NCI-H146 treated with DMSO at 0.1 percent for 48 hours (cell line): ENCODE measurements at regions not wholly inside any gene's neighbourhood (a gene's known extent, or its start where the extent isn't known, plus 50 kb on each side); places are given as distances from the start of the nearest gene placed in this dataset.

Source experiments
- DNase-seq: peaks from one replicate; lab custom pipeline; 2025; ENCODE audit not compliant: unreplicated experiment; lab: John Stamatoyannopoulos, UW

DNA sequence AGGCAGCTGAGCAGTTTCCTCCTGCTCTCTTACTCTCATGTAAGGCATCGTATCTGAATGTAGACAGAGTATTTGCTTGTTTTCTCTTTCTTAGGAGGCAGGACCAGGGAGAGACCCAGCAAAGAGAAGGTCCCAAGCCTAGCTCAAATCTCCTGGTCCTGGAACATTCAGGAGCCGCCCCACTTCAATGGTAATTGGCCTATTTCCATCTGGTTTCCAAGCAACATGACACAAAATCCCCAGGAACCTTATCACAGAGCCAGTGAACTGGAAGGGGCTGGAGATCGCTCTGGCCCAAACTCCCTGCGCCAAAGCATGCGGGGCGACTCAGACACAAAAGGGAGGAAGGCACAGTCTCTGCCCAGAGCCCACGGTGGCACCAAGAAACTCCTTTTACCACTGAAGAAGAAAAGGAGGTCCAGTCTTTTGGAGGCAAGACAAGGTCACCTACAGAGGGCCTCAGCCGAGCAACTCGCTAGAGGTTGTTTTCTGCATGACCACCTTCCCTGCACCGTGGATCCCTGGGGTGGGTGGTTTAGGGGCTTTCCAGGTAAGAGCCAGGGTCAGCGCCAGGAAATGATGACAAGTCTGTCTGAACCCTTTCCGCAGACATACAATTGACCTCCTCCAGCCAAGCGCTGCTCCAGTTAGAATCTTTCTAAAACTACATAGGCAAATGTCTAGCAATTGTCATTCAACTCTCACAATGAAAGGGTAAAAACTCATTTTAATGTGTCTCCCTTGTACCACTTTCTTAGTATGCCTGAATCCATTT lies 394.7 kb downstream of the SOX9 start:
- no peak for DNase-seq

DNA sequence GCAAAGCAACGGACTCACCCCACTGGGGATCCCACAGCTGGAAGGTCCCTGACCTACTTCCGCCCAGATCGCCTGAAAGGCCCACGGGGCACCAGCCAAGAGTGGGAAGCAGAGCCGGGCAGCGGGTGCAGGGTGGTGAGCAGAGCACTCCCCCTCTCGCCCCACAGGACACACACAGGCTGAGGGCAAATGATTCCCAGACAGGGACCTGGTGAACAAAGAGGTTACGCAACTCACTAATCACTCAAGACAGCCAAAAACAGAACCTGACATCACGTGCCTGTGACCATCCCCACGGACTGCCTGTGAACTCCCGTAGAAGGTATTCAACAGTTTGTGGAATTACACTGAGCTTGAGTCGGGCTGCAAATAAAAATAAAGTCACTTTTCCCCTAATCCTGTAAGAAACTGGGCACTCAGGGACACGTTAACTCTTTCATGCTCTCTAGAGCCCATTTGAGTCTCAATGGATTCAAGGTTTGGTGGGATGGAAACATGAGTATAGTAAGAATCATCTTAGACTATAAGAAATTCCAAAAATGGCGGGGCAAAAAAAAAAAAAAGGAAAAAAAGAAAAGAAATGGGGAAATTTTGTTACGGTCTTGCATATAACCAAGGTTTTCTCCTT lies 396.1 kb downstream of the SOX9 start:
- DNase-seq = no peak

DNA sequence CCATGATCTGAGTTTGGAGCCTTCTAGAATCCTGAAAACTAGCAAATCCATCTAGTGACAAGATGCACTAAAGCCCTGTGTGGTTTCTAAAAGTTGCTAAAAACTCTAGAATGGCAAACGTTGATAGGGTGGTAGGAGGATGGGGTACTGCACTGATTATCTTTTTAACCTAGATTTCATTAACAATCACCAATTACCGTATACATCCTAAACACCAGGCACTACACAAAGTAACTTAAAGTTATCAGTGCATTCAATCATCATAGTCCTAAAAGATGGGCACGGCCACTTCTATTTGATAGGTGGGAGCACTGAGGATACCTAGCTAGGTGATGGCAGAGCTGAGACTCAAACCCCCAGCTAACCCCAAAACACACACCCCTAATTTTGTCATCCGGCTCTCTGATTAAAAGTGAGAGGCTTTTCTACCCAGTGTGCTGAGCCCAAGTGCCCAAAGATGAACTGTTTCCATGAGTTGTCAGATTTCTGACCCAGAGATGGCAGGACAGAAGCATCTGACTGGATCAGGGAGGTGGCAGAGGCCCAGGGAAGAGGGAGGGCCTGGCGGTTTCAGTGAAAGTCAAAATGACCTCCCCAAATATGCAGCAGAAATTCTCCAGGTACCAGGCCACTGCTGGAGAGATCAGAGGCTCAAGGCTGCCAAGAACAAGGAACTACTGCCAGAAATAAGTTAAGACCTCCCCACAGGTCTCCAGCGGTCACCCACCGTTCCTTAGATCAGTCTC lies 396.8 kb downstream of the SOX9 start:
- DNase-seq = no peak

DNA sequence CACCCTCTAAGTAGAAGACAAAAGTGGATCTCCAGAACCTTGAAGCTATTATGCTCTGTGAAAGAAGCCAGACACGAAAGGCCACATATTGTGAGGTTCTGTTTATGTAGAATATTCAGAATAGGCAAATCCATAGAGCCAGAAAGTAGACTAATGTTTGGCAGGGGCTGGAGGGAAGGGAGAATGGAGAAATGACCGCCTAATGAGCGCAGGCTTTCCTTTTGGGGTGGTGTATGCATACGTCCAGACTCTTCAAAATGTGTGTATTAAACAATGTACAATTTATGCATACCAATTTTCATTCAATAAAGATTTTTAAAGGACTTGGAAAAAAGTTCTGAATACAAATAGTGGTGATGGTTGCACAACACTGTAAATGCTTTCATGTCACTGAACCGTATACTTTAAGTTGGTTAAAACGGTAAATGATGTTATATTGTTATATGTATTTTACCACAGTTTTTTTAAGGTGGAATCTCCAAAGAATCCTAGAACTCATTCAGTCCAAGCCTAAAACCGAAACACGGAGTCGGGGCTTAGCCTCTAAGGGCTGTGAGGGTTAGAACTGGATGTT lies 397.4 kb downstream of the SOX9 start:
- no peak for DNase-seq

DNA sequence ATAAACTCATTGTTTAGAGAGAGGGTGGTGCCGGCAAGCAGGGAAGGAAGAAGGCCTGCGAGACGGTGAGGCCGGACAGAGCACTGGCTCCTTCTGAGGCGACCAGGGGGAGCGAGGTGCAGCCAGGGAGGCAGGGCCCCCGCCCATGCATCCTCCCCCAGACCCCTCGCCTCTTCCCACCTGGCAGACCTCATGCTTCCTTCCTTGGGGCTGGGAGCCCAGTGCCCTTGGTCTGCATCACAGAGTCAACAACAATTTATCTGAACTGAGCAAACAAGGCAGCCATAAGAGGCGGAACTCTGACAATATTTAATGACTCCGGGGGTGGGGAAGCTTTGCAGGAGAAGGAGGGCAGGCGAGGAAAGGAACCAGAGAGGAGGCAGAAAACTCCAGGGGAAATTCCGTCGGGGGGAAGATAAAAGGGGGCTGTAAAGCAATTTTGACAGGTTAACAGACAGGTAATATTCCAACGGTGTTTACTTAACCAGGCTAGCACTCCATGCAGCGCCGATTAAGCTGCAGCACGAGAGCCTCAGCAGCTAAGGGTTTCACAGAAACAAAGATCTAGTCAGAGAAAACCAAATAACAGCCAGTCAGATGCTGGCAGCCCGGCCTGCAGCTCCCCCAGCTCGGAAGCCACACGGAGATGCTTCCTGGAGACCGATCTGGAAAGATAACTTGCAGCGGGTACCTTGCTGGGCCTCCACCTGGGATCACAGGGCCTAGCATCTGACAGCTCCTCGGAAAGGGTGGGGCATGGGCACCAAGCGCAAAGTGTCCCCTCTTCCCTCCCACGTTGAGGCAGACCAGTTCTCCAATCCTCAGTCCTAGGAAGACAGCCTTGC lies 398.2 kb downstream of the SOX9 start:
- DNase-seq = peak; percentile 79

DNA sequence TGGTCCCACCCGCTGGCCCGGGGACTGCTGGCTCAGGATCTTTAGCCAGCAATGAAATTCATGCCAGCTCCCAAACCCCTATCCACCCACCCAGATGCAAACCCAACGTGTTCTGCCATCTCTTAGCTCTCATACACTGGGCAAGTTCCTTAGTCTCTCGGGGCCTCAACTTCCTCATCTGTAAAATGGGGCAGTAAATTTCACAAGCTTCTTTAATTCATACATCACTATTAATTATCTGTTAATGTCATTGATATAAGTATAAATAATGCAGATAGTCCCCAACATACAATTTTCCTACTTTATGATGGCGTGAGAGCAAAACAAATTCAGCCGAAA lies 398.7 kb downstream of the SOX9 start:
- DNase-seq = no peak

DNA sequence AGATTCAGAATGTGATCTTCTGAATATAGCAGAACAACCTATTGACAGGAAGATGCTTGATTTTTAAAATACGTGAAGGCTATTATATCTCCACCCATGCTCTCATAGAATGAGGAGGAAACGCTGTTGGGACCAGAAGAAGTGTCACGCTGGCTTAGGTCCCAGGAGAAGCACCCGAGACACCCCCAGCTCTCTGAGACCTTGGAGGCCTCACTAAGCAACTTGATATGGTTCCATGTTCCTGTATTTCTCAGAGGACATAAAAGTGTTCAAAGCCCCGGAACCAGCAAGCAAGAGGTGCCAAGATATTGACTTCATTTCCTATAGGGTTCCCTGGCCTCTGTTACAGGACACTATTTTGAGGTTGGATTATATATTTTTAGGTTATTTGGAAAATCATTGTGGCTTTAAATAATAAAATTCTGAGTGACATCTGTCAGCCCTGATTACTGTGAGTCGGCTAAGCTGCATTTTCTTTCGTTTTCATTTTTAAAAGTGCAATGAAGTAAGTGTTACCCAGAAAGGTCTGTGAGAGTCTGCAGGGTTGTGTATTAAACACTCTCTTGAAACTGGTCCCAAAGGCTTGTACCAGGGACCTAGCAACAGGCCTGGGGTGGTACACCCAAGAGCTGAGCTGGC lies 400.0 kb downstream of the SOX9 start:
- DNase-seq = no peak

DNA sequence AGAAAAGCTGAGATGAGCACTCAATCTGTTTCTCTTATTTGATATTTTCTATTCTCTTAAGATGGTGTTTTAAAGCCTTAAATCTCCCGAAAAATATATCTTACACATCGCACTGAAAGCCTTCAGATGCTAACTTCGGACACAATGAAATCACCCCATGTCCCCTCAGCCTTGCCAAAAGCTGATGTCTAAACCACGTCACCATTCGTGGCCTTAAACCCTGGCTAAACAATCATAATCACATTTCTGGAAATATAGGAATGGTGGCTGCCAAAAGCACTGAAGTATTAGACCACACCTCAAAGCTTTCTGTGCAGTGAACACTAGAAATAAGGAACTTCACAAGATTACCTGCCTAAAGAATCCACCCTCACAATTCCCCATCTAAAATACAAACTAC lies 402.7 kb downstream of the SOX9 start:
- no peak for DNase-seq

DNA sequence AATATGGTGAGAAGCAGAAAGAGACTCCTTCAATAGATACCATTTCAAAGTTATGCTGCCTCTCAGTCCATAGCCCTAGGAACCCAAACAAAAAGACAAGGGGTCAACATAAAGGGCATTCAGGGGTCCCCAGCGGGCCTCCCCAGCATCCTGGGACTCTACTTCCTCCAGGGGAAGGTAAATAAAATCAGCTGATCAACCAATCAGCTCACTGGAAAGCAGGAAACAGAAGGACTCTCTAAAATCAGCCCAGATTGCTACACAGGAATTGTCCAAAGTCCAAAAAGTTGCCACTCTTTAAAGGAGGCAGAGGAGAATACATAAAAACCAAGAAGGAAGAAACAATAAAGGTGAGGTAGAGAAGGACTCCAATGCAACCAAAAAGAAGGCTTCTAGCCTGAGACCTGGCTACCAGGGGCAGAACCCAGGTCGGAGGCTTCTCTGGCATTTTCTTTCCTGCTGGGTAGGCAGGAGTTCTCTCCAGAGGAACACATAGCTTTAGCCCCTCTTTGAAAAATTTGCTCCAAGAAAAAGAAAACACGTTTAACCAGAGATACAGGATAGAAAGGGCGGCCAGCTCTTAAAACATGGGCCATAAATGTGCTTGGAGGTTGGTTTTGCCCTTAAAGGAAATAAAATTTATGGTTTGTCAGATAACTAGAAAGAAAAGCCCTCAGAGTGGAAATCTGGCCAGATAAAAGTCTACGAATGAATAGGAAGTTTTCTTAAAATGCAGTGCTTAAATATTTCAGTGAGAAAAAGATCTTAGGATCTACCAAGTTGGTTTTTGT lies 404.6 kb downstream of the SOX9 start:
- DNase-seq = no peak

DNA sequence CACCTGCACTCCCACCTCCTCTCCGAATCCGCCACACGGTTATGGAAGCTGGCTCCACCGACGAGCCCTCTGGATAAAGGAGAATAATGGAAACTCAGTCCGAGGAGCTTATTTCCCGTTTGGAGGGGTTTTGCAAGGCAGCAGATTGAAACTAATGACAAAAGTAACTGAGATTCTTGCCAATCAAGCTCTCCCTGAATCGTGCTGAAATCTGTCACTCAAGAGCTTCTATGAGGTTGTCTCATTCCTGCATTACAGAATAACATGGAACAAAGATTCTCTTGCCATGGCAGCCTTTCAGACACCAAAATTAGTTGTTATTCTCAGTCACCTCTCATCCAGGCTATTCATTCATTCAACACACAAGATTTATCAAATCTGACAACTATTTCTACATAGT lies 405.9 kb downstream of the SOX9 start:
- DNase-seq = no peak

DNA sequence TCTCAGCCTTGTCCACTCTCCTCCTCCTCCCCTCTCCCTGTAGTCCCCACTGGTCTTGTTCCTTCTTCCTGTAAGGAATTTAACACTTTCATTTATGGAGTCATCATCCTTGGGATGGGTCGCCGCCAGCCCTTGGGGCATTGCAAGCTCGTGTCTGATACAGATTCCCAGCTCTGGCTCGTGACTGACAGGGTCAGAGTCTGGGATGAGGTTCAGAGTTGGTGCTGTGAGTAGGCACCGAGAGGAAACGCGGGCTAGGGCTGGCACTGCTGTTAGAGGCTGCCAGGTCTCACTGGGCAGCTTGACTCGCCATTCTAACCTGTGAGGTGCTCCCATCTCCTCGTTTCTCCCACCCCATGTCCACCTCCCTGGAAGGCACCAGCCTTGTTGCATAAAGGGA lies 407.0 kb downstream of the SOX9 start:
- no peak for DNase-seq

DNA sequence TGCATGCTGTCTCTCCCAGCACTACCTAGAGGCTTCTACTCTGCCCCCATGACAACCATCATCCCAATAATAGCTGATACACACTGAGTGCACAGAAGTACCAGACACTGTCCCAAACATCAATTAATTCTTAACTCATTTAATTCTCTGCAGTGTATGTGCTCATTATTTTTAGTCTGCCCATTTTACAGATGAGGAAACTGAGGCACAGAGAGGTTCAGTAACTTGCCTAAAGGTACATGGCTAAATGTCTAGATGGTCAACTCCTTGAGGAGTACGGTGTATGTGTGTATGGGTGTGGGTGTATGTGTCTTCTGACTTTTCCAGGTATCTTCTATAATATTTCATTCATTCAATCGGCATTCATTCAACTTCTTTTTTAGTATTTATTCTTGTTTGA lies 407.9 kb downstream of the SOX9 start:
- DNase-seq = no peak

DNA sequence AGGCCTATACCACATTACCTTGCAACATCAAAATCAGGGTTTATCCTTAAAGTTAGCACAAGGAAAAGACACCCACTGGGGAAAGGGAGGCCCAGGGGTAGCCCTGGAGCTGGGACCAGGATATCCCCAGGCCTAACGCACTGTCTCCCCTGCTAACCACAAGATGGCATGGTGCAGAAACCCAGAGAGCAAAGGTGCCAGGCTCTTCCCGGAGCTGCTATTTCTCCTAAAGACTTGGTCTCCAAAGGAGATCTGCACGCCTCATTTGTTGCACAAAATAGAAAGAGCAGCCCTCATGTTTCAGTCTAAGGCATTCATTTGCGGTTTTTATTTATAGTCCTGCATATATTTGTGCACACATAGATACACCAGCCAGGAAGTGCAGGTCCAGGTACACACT lies 408.6 kb downstream of the SOX9 start:
- no peak for DNase-seq

DNA sequence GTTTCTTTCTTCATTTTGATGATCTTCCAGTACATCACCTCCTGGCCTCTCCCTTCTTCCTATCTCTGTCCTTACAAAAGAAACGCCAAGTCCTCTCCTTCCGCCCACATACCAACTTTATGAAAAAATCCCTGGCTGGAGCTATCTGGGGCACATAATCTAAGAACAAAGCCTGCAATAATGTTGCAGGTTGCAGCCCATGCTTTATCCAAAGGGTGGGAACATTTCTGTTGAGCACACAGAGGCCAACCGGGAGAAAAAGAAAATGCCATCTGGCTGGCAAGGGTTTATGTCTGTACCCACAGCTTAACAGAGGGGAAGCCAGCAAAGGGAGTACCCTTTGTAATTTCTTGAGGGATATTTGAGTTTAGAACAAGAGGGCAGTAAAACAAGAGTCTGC lies 409.6 kb downstream of the SOX9 start:
- no peak for DNase-seq

DNA sequence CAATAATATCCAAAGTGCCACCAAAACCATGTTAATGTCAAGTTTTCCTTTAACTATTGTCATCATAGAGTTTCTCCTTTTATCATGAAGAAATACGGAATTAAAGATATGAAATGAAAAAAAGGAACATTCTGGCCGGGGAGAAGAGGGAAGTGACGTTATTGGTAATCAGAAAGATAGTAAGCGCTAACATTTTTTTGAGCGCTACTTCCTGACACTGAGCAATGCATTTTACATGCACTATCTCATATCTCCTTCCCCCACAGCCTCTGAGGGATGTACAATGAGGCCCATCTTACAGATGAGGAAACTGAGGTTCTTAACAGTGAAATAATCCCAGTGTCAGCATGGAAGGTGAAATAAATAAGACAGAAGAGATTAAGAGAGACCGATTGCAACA lies 410.9 kb downstream of the SOX9 start:
- no peak for DNase-seq

DNA sequence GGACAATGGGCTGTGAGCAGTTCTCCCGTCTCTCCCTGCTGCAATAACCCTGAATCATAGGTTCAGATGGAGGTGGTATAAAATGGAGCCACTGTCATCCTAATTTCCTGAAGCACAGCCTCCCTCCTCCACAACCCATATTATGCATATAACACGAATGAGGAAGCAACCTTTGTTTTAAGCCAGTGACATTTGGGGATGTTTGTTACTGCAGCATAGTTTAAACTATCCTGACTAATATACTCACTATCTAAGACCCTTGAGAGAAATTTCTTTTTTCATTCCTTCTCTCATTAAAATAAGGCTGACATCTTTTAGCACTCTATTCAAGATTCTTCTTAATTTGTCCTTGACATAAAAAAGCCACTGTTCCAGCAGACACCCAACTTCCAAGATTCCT lies 413.4 kb downstream of the SOX9 start:
- DNase-seq = no peak

DNA sequence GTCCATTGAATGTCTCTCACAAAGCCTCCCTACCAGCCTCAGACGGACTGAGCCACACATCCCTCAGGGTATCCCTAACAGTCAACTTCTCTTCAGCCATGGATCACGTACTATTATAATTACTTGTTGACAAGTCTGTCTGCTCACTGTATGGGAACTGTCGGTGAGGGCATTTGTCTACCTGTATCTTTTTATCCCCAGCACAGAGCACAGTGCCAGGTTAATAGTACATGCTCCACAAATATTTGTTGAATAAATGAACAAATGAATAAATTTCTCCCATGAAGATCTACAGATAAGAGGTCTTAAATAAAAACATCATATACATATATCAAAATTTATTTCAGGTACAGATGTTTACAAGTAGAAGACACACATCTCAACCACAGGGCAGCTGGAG lies 414.0 kb downstream of the SOX9 start:
- no peak for DNase-seq

DNA sequence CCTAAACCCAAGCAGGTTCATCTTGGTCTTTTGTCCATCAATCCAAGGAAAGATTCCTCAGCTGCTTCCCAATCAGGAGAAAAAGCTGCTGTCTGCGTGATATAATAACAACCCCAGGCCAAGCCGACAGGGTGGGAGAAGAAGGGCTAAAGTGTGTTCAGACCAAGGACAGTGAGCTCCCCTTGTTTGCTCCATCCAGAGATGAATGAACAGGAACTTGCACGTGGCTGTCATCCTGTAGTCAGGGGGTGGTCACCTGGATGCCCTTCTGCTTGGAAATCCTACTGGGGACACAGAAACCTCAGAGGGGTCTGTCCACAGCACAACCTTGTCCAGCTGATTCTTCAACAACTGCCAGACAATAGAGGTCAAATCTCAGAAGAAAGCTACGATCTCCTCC lies 414.5 kb downstream of the SOX9 start:
- DNase-seq = no peak

DNA sequence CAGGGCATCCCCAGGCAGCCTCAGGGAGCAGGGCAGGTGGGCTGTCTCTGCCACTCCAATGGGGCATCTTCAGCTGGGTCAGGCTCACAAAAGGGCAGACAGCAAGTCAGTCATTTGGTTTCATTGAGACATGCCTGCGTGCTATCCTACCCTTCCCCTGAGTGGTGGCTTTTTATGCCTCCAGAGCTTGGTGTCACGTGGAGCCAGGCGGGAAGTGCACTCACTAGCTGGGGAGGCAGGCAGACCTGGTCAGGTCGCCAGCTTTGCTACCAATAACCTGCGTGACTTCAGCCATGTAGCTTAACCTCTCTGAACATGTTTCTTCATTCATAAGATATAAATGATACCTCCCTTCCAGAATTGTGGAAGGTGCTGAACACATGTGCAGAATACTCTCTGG lies 415.0 kb downstream of the SOX9 start:
- DNase-seq = no peak

DNA sequence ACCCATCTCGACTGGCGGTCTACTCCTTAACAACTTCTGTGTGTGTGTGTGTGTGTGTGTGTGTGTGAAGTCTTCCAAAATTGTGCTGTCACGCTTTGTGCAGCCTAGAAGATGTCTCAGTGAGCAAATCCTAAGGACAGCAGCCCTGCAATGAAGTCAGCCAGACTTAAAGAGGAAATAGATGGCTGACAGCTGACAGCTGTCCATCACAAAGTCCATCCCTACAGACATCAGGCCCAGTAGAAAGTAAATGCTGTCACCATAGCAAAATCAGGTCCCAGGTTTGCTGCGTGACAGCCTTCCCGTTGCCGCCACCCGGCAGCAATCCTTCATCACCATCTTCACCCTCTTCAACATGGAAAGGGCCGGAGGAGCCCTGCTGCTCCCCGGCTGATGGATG lies 416.0 kb downstream of the SOX9 start:
- DNase-seq = no peak
